Heart left ventricle (tissue), 16 donors: ENCODE measurements at regions not wholly inside any gene's neighbourhood (a gene's known extent, or its start where the extent isn't known, plus 50 kb on each side); places are given as distances from the start of the nearest gene placed in this dataset.

Experiments
- ATAC-seq, 4 donors: fragments of 200-7000 bp; cut with Tn5 transposase; one replicate each; pipeline ENCODE4 v1.9.1; 2020 to 2022; ENCODE audit warnings: moderate library complexity in 4 of 4, mild to moderate bottlenecking in 3 of 4, moderate number of reproducible peaks in 1 of 4
- DNase-seq, 5 donors: peaks; one replicate each; pipeline ENCODE4 v3.0.0-alpha.2; 2020
- H3K27ac ChIP-seq, 12 donors: fragments of 200-600 bp; sonication (generic) in 4 of 12; one replicate each; pipeline versions ENCODE4 v1.5.0 to v1.8.0; 2016 to 2022; ENCODE audit warnings: mild to moderate bottlenecking in 2 of 12
- H3K27me3 ChIP-seq, 9 donors: fragments of 200-600 bp; sonication (generic) in 2 of 9; one replicate each; pipeline versions ENCODE4 v1.5.1 to v1.8.0; 2016 to 2022; ENCODE audit warnings: mild to moderate bottlenecking in 3 of 9
- H3K36me3 ChIP-seq, 9 donors: fragments of 200-600 bp; sonication (generic) in 2 of 9; one replicate each; pipeline versions ENCODE4 v1.5.0 to v1.8.0; 2018 to 2022; ENCODE audit warnings: mild to moderate bottlenecking in 2 of 9
- H3K4me1 ChIP-seq, 12 donors: fragments of 200-600 bp; sonication (generic) in 4 of 12; one replicate each; pipeline versions ENCODE4 v1.5.0 to v1.8.0; 2016 to 2022; ENCODE audit warnings: mild to moderate bottlenecking in 3 of 12
- H3K4me3 ChIP-seq, 12 donors: fragments of 200-600 bp; sonication (generic) in 4 of 12; one replicate each; pipeline versions ENCODE4 v1.5.0 to v1.8.0; 2017 to 2022; ENCODE audit warnings: mild to moderate bottlenecking in 9 of 12, moderate library complexity in 4 of 12
- H3K9me3 ChIP-seq, 12 donors: fragments of 200-600 bp; sonication (generic) in 4 of 12; one replicate each; pipeline versions ENCODE4 v1.5.0 to v1.8.0; 2016 to 2022; ENCODE audit warnings: mild to moderate bottlenecking in 1 of 12
- POLR2A ChIP-seq, 2 donors: fragments of 450-650 bp; IDR thresholded peaks; one replicate each; pipeline ENCODE4 v1.6.1; 2017; ENCODE audit warnings: antibody characterized with exemption in 2 of 2, mild to moderate bottlenecking in 2 of 2, moderate library complexity in 2 of 2
- WGBS, 4 donors: extraction: QIAGEN DNeasy Blood & Tissue Kit in 2 of 4; methylation state at CpG; one replicate each; pipeline versions ENCODE4 v1.1.5 to v1.1.7; 2013 to 2018; 5-methylcytosine and 5-hydroxymethylcytosine counted together
- intact Hi-C, 10 donors: fragments of 100-400 bp; cut with DNase I; formaldehyde crosslinking; loops; one replicate each; pipeline versions ENCODE4 v1.11.1 to v1.14.2; 2022
- TF ChIP-seq, protein P1 (sequence below), 12 donors: fragments of 200-600 bp; sonication (generic) in 4 of 12; IDR thresholded peaks; one replicate each; pipeline versions ENCODE4 v1.5.0 to v1.8.0; 2018 to 2022; ENCODE audit warnings: antibody characterized with exemption in 12 of 12, mild to moderate bottlenecking in 5 of 12
- donor health status: ischemic (EF 13 %, LVEDD 7.1; RV severe dilation, severe dysfunction).
- donor health status: healthy with polysubstance abuse.
- donor health status: DM: no; HTN: yes; CAD: no.
- donor health status: DM: no; HTN: no; CAD: no.
- donor health status: ischemic (EF 25% LVEDD 6.9; RV normal size, moderate dysfunction).
- donor health status: ischemic (EF 25% LVEDD 5.7; RV mildly dilated, moderate dysfunction).
- donor health status: healthy.
- donor health status: DM: yes; HTN: yes; CAD: no.
- donor health status: ischemic (EF 35%, LVEDD 5.7; RV mildly dilated, moderate dysfunction).
- donor health status: nonischemic (EF 11% LVEDD 7.7; RV severe dilation, severe dysfunction).
- donor health status: DM: yes; HTN: yes; CAD: no.
- donor health status: PGD.
- donor health status: ischemic (EF 29% LVEDD 5.4; RV normal size, mild dysfunction).
- donor health status: nonischemic (EF 23%, LVEDD 6.1; RV moderate dilation, normal function).

DNA sequence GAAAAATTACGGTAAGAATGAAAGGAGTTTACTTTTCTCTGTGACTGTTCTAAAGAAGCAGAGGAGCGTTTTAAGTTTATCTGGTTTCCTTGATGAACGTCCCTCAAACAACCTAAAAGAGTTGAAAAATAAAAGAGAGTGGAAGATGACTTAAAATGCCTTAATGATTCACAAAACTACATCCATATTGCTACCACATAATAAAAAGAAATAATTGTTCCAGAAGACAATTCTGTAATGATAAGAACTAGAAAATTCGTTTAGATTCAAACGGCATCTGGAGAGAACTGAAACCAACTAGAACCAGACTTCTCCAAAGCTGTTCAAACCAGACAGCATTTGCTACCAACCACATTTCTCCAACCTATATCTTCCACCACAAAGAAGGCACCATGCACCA is 68.1 kb downstream of the TEKT4 start:
- Histone ChIP-seq H3K4me1 (no peaks in the 10 kb centered on the region), H3K27me3 (peaks cover 0 to 30% (median 5%) of the 10 kb centered on the region in 9 donors), H3K9me3 (no peaks in the 10 kb centered on the region), H3K4me3 (no peak overlapping the region), H3K36me3 (no peaks in the 10 kb centered on the region), H3K27ac (no peak overlapping the region)
- intact Hi-C loops: no loop called here
- ATAC-seq (no peak), DNase-seq (no peak)
- WGBS, 4 donors: 65 to 72% (median 69%) methylated on average over 5 of the region's 5 CpGs
- TF ChIP-seq, protein P1, sequence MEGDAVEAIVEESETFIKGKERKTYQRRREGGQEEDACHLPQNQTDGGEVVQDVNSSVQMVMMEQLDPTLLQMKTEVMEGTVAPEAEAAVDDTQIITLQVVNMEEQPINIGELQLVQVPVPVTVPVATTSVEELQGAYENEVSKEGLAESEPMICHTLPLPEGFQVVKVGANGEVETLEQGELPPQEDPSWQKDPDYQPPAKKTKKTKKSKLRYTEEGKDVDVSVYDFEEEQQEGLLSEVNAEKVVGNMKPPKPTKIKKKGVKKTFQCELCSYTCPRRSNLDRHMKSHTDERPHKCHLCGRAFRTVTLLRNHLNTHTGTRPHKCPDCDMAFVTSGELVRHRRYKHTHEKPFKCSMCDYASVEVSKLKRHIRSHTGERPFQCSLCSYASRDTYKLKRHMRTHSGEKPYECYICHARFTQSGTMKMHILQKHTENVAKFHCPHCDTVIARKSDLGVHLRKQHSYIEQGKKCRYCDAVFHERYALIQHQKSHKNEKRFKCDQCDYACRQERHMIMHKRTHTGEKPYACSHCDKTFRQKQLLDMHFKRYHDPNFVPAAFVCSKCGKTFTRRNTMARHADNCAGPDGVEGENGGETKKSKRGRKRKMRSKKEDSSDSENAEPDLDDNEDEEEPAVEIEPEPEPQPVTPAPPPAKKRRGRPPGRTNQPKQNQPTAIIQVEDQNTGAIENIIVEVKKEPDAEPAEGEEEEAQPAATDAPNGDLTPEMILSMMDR (IDR thresholded peaks at IDR 0.05): no peak
- TF ChIP-seq POLR2A (IDR thresholded peaks at IDR 0.05): no peak

DNA sequence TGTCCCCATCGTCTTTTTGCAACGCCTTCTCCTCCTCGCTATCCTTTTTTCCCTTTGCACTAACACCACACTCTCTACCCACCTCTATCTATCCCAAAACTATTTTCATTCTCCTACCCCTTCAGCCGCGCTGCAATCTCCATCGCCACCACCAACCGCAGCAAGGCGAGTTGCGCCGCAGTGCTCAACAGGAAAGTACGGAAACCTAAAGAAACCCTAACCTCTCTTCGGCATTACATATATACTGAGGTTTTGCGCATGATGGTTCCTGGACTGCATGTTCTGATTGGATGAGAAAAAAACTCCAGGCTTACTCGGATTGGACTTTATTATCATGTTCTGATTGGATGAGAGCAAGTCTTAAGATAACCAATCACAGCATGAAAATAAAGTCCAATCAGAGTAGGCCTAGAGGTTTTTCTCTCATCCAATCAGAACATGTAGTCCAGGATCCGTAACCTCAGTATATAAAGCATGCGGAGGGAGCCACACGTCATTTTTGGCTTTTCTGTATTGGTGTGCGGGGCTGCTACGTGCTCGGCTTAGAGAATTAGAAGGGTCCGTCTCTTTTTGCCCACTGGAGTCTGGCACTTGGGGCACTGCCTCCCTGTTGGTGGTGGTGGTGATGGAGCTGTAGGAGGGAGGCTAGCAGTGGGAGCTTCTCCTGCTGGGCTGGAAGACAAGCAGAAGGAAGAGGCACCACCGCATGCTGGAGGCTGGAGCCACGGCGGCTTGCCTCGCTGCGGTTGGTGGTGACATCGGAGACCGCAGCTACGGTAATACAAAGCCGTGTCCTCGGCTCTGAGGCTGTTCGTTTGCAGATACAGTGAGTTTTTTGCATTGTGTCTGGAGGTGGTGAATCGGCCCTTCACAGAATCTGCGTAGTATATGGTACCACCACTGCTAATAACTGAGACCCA is 76.1 kb downstream of the TEKT4 start:
- intact Hi-C loops: no loop called here
- WGBS, 4 donors: 90 to 92% (median 91%) methylated on average over 32 to 34 of the region's 34 CpGs
- DNase-seq: no peak

DNA sequence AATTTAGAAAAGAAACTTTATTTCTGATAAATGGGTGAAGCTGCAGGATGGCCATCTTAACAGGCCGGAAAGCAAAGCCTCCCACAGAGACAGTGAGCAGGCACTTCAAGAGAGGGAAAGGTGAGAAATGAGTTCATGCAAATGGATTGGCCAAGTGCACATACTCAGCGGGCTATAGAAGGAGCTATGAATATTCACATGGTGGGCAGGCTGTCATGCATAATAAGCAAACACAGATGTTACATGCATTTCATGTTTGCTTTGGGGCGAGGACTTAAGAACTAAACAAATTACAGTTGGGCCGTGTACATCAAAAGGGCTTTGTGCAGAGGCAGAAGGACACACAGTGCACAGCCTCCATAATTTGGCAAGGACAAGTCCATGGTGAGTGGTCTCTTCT is 69.8 kb upstream of the MAL start:
- WGBS, 4 donors: 71 to 80% (median 73%) methylated on average over 4 of the region's 4 CpGs
- Histone ChIP-seq H3K36me3 (no peaks in the 10 kb centered on the region), H3K4me1 (no peaks in the 10 kb centered on the region), H3K27ac (no peak overlapping the region), H3K4me3 (no peak overlapping the region), H3K9me3 (peaks cover 0 to 1% (median 0%) of the 10 kb centered on the region in 12 donors), H3K27me3 (peaks cover 0 to 36% (median 9%) of the 10 kb centered on the region in 9 donors)
- no peak for ATAC-seq
- TF ChIP-seq, protein P1 (IDR thresholded peaks at IDR 0.05): no peak
- TF ChIP-seq POLR2A (IDR thresholded peaks at IDR 0.05): no peak
- no peak for DNase-seq
- intact Hi-C loops: no loop called here

More for the DNA sequence above, 76.1 kb downstream of the TEKT4 start:
- H3K27me3 ChIP-seq: peaks cover 0 to 4% (median 0%) of the 10 kb centered on the region in 9 donors
- no peak overlapping the region for H3K4me3 ChIP-seq
- TF ChIP-seq, protein P1 (IDR thresholded peaks at IDR 0.05): no peak
- TF ChIP-seq POLR2A (IDR thresholded peaks at IDR 0.05): no peak
- no peaks in the 10 kb centered on the region for H3K36me3 ChIP-seq
- no peak overlapping the region for H3K27ac ChIP-seq
- no peaks in the 10 kb centered on the region for H3K4me1 ChIP-seq
- ATAC-seq: no peak
- H3K9me3 ChIP-seq: peaks cover 0 to 6% (median 0%) of the 10 kb centered on the region in 12 donors

DNA sequence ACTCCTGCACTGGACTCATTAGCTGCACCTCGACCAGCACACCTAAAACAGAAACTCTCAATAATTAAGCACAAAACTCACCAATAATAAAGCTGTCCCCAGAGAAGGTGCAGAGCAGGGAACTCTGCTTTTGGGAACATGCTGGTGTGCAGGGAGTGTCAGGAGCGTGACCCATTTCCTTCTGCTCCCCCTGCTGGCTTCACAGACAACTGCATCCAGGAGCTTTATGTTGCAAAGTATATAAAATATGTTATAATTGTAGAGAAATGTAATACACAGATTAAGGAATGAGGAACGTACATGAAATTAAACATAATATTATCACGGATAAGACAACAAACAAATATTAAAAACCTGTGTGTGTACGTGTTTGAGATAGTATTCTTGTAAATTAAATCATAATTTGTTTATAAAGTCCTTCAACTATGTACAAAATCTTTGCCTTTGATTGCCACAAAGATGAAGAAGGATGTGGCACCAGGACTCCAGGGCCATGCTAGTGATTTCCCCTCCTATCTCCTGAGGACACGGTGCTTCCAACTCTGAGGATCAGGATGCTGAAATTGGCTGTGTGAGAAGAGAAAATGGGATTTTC is 68.6 kb upstream of the MAL start:
- Histone ChIP-seq H3K27ac (no peak overlapping the region), H3K36me3 (no peaks in the 10 kb centered on the region), H3K4me1 (no peaks in the 10 kb centered on the region), H3K27me3 (peaks cover 0 to 36% (median 9%) of the 10 kb centered on the region in 9 donors), H3K4me3 (no peak overlapping the region), H3K9me3 (no peaks in the 10 kb centered on the region)
- DNase-seq (no peak), ATAC-seq (no peak)
- intact Hi-C loops: no loop called here
- TF ChIP-seq, protein P1 (IDR thresholded peaks at IDR 0.05): peak; percentile 68 to 90 (median 80)
- no peak for TF ChIP-seq POLR2A (IDR thresholded peaks at IDR 0.05)
- WGBS, 4 donors: 6 to 14% (median 11%) methylated on average over 6 of the region's 6 CpGs
